H1 (cell line): ENCODE measurements at regions not wholly inside any gene's neighbourhood (a gene's known extent, or its start where the extent isn't known, plus 50 kb on each side); places are given as distances from the start of the nearest gene placed in this dataset.
A peak's percentile ranks its signal among the peaks of the same experiment; 100 is the strongest.

ENCODE experiments used
- CTCF ChIA-PET: fragments of 300-600 bp; sonication (Branson Sonifier 250); formaldehyde crosslinking; loops from one replicate; lab custom pipeline; 2021; ENCODE audit not compliant: partially characterized antibody; lab: Charles Lee
- POLR2A ChIA-PET: fragments of 300-600 bp; sonication (Branson Sonifier 250); formaldehyde crosslinking; loops from one replicate; lab custom pipeline; 2021; ENCODE audit warnings: inconsistent platforms; ENCODE audit not compliant: partially characterized antibody; lab: Charles Lee
- DNase-seq, 2 experiments: peaks; one replicate each; pipeline versions ENCODE4 v3.0.0 to v3.0.0-alpha.2; 2010 to 2022; ENCODE audit warnings: low spot score in 2 of 2, low read depth in 1 of 2, mixed read lengths in 1 of 2
- FAIRE-seq: peaks from 2 replicates; lab custom pipeline; 2011; peaks lifted over from hg19 to GRCh38; lab: Jason Lieb, UNC
- H2AFZ ChIP-seq: 2 replicates; pipeline ENCODE4 v1.8.1; 2012; ENCODE audit warnings: low read length, inconsistent platforms
- H2AK5ac ChIP-seq: 2 replicates; pipeline ENCODE4 v1.6.1; 2013; ENCODE audit warnings: low read depth, low read length
- H2BK120ac ChIP-seq: replicated peaks from 2 replicates; pipeline ENCODE3; 2013; ENCODE audit warnings: low read depth, low read length, inconsistent platforms
- H2BK12ac ChIP-seq: 2 replicates; pipeline ENCODE4 v1.6.1; 2013; ENCODE audit warnings: low read depth, low read length
- H2BK15ac ChIP-seq: 2 replicates; pipeline ENCODE4 v1.6.1; 2013; ENCODE audit warnings: low read length
- H2BK20ac ChIP-seq: 2 replicates; pipeline ENCODE4 v1.6.1; 2013; ENCODE audit warnings: low read length
- H2BK5ac ChIP-seq: 2 replicates; pipeline ENCODE4 v1.6.1; 2013; ENCODE audit warnings: low read depth, low read length
- H3K14ac ChIP-seq: 2 replicates; pipeline ENCODE4 v1.6.1; 2013; ENCODE audit warnings: inconsistent platforms; ENCODE audit not compliant: insufficient read length
- H3K18ac ChIP-seq: 2 replicates; pipeline ENCODE4 v1.6.1; 2013; ENCODE audit warnings: low read length; ENCODE audit errors: extremely low read depth
- H3K23ac ChIP-seq: 2 replicates; pipeline ENCODE4 v1.6.1; 2013; ENCODE audit warnings: inconsistent platforms; ENCODE audit not compliant: insufficient read length
- H3K23me2 ChIP-seq: 2 replicates; pipeline ENCODE4 v1.6.1; 2013; ENCODE audit warnings: low read depth, low read length
- H3K27ac ChIP-seq: 2 replicates; pipeline ENCODE4 v1.6.1; 2011; ENCODE audit warnings: low read depth, low read length, inconsistent platforms
- H3K27me3 ChIP-seq, 4 experiments: replicated peaks in 1 of 4; 1 replicate in 1 of 4; 2 replicates in 3 of 4; pipeline versions ENCODE4 v1.6.1 to v1.8.1; 2011 to 2013; ENCODE audit warnings: low read length in 3 of 4, mild to moderate bottlenecking in 3 of 4, inconsistent platforms in 2 of 4, mixed read lengths in 2 of 4, moderate library complexity in 1 of 4; ENCODE audit not compliant: control insufficient read depth in 3 of 4, insufficient read depth in 3 of 4; ENCODE audit errors: extremely low read depth in 1 of 4
- H3K36me3 ChIP-seq, 4 experiments: 2 replicates each; pipeline versions ENCODE4 v1.6.1 to v1.8.1; 2011 to 2013; ENCODE audit warnings: mild to moderate bottlenecking in 4 of 4, low read length in 3 of 4, moderate library complexity in 2 of 4, control low read depth in 1 of 4, inconsistent platforms in 1 of 4; ENCODE audit not compliant: insufficient read depth in 4 of 4, control insufficient read depth in 2 of 4
- H3K4ac ChIP-seq: replicated peaks from 2 replicates; pipeline ENCODE3; 2013; ENCODE audit warnings: low read length, low read depth, mixed read lengths, inconsistent platforms; ENCODE audit not compliant: insufficient read length
- H3K4me1 ChIP-seq, 4 experiments: replicated peaks in 1 of 4; 1 replicate in 1 of 4; 2 replicates in 3 of 4; pipeline versions ENCODE4 v1.6.1 to v1.8.1; 2011 to 2013; ENCODE audit warnings: low read length in 3 of 4, inconsistent platforms in 2 of 4, mixed read lengths in 1 of 4; ENCODE audit not compliant: insufficient read depth in 4 of 4, control insufficient read depth in 3 of 4
- H3K4me2 ChIP-seq, 2 experiments: 2 replicates each; pipeline versions ENCODE4 v1.6.1 to v1.8.1; 2011 to 2013; ENCODE audit warnings: low read depth in 2 of 2, low read length in 2 of 2, control low read depth in 1 of 2, inconsistent platforms in 1 of 2, mild to moderate bottlenecking in 1 of 2; ENCODE audit not compliant: insufficient read depth in 1 of 2
- H3K4me3 ChIP-seq, 4 experiments: fragments of 200-600, 300-600 bp in 1 of 4; sonication (generic), shearing (Covaris generic), sonication (Bioruptor Twin) in 1 of 4; 2 replicates each; pipeline versions ENCODE4 v1.5.1 to v1.8.1; 2011 to 2016; ENCODE audit warnings: low read length in 4 of 4, low read depth in 3 of 4, control low read depth in 2 of 4, inconsistent platforms in 2 of 4, mild to moderate bottlenecking in 2 of 4, mixed read lengths in 1 of 4, moderate library complexity in 1 of 4; ENCODE audit not compliant: insufficient read depth in 2 of 4; ENCODE audit errors: extremely low read depth in 1 of 4
- H3K56ac ChIP-seq: replicated peaks from 2 replicates; pipeline ENCODE3; 2013; ENCODE audit warnings: low read depth, mild to moderate bottlenecking, mixed read lengths, low read length, inconsistent platforms; ENCODE audit not compliant: insufficient read length
- H3K79me1 ChIP-seq: 2 replicates; pipeline ENCODE4 v1.6.1; 2013; ENCODE audit warnings: low read depth, low read length, control low read depth
- H3K79me2 ChIP-seq, 2 experiments: 2 replicates each; pipeline versions ENCODE4 v1.6.1 to v1.8.1; 2012 to 2013; ENCODE audit warnings: low read length in 2 of 2, mild to moderate bottlenecking in 2 of 2, inconsistent platforms in 1 of 2; ENCODE audit not compliant: insufficient read depth in 2 of 2, control insufficient read depth in 1 of 2
- H3K9ac ChIP-seq, 4 experiments: replicated peaks in 1 of 4; 1 replicate in 1 of 4; 2 replicates in 3 of 4; pipeline versions ENCODE4 v1.6.1 to v1.8.1; 2011 to 2013; ENCODE audit warnings: low read depth in 3 of 4, low read length in 3 of 4, control low read depth in 2 of 4, mild to moderate bottlenecking in 2 of 4, moderate library complexity in 2 of 4, inconsistent platforms in 1 of 4; ENCODE audit errors: extremely low read depth in 1 of 4
- H3K9me3 ChIP-seq, 2 experiments: 2 replicates each; pipeline versions ENCODE4 v1.6.1 to v1.8.1; 2012 to 2013; ENCODE audit warnings: mild to moderate bottlenecking in 2 of 2, moderate library complexity in 2 of 2, control low read depth in 1 of 2, inconsistent platforms in 1 of 2, low read depth in 1 of 2, low read length in 1 of 2, mixed read lengths in 1 of 2; ENCODE audit not compliant: insufficient read depth in 2 of 2
- H4K20me1 ChIP-seq, 2 experiments: replicated peaks in 1 of 2; 2 replicates each; pipeline versions ENCODE3 to v1.8.1; 2011 to 2013; ENCODE audit warnings: inconsistent platforms in 2 of 2, low read length in 2 of 2, mild to moderate bottlenecking in 1 of 2; ENCODE audit not compliant: insufficient read depth in 2 of 2, control insufficient read depth in 1 of 2
- H4K5ac ChIP-seq: 2 replicates; pipeline ENCODE4 v1.6.1; 2013; ENCODE audit warnings: low read length, low read depth, mixed read lengths, inconsistent platforms; ENCODE audit not compliant: insufficient read length
- H4K8ac ChIP-seq: 2 replicates; pipeline ENCODE4 v1.8.0; 2013; ENCODE audit warnings: mild to moderate bottlenecking, moderate library complexity, low read length, inconsistent platforms; ENCODE audit not compliant: insufficient read depth; ENCODE audit errors: extremely low read depth
- H4K91ac ChIP-seq: replicated peaks from 2 replicates; pipeline ENCODE3; 2013; ENCODE audit warnings: low read length, mixed read lengths, inconsistent platforms; ENCODE audit not compliant: insufficient read length
- CEBPB ChIP-seq: IDR thresholded peaks from 2 replicates; pipeline ENCODE4 v1.6.1; 2012; ENCODE audit warnings: low read depth, low read length
- KDM5A ChIP-seq: fragments of 200-600 bp; IDR thresholded peaks from 2 replicates; pipeline ENCODE4 v1.7.1; 2012; ENCODE audit warnings: mild to moderate bottlenecking, low read length, inconsistent platforms, mixed read lengths
- NRF1 ChIP-seq: IDR thresholded peaks from 2 replicates; pipeline ENCODE4 v1.6.1; 2011; ENCODE audit warnings: mild to moderate bottlenecking, low read depth, low read length, improper control_type of control experiment
- POLR2A ChIP-seq, 2 experiments: IDR thresholded peaks; 1 replicate in 1 of 2; 2 replicates in 1 of 2; pipeline ENCODE4 v1.6.1; 2011; ENCODE audit warnings: low read depth in 2 of 2, low read length in 2 of 2, mild to moderate bottlenecking in 2 of 2; ENCODE audit errors: control extremely low read depth in 1 of 2
- RBBP5 ChIP-seq: IDR thresholded peaks from 2 replicates; pipeline ENCODE4 v1.7.1; 2012; ENCODE audit warnings: low read depth, mild to moderate bottlenecking, inconsistent platforms, low read length, moderate library complexity, borderline replicate concordance
- SIN3A ChIP-seq, 2 experiments: IDR thresholded peaks in 1 of 2; conservative IDR thresholded peaks in 1 of 2; 2 replicates each; pipeline ENCODE4 v1.6.1; 2011 to 2012; ENCODE audit warnings: low read length in 2 of 2, improper control_type of control experiment in 1 of 2, low read depth in 1 of 2, mild to moderate bottlenecking in 1 of 2
- SUZ12 ChIP-seq: fragments of 200-600 bp; sonication (generic); IDR thresholded peaks from 2 replicates; pipeline ENCODE4 v1.6.1; 2012; ENCODE audit warnings: mild to moderate bottlenecking, inconsistent platforms, low read length, moderate library complexity, mixed read lengths
- TBP ChIP-seq: IDR thresholded peaks from 2 replicates; pipeline ENCODE4 v1.6.1; 2011; ENCODE audit warnings: low read depth, low read length, improper control_type of control experiment
- TEAD4 ChIP-seq: IDR thresholded peaks from 2 replicates; pipeline ENCODE4 v1.6.1; 2012; ENCODE audit warnings: low read depth, low read length, inconsistent platforms, mixed read lengths
- ZNF274 ChIP-seq: IDR thresholded peaks from 2 replicates; pipeline ENCODE4 v1.7.0; 2012; ENCODE audit warnings: low read length, borderline replicate concordance; ENCODE audit errors: extremely low read depth
- WGBS, 2 experiments: shearing (Covaris generic) in 1 of 2; methylation state at CpG; one replicate each; pipeline versions ENCODE4 v1.1.6 to v1.1.7; 2013 to 2015; ENCODE audit warnings: low lambda C conversion rate in 2 of 2, mixed read lengths in 2 of 2, inconsistent platforms in 1 of 2, low coverage in 1 of 2, missing lambda C conversion rate in 1 of 2; ENCODE audit not compliant: insufficient replicate concordance in 2 of 2, insufficient coverage in 1 of 2, insufficient read length in 1 of 2; ENCODE audit errors: extremely low coverage in 1 of 2, missing lambda C conversion rate in 1 of 2; 5-methylcytosine and 5-hydroxymethylcytosine counted together

- no peak for FAIRE-seq
- Histone ChIP-seq H3K4ac (no peak overlapping the region), H3K4me3 (no peak overlapping the region), H4K91ac (no peak overlapping the region)
- POLR2A ChIA-PET: no interaction called here
- TF ChIP-seq NRF1: no peak
- no peak for TF ChIP-seq SIN3A (conservative IDR thresholded peaks at IDR 0.05 in 1 of 2, IDR thresholded peaks at IDR 0.05 in 1 of 2; ENCODE audit: low read depth in 1 of 2, low read length in 2 of 2)
- TF ChIP-seq CEBPB: no peak
- no peak for TF ChIP-seq TBP
- TF ChIP-seq TEAD4: no peak
- TF ChIP-seq SUZ12: no peak
- TF ChIP-seq KDM5A: no peak
- TF ChIP-seq ZNF274: no peak
- no peak for TF ChIP-seq RBBP5
- no peak for TF ChIP-seq POLR2A (IDR thresholded peaks at IDR 0.05; ENCODE audit: control extremely low read depth in 1 of 2, low read depth in 2 of 2, low read length in 2 of 2)
- TF ChIP-seq, all 59 proteins: peak for 0
- 95% methylated on average over 13 of the region's 16 CpGs; no CpG with 5 or more reads in 1 of the 2 experiments for WGBS, 2 experiments
- no peaks in the 10 kb centered on the region for H3K79me1 ChIP-seq
- no peak overlapping the region for H3K56ac ChIP-seq
- no peak overlapping the region for H2AK5ac ChIP-seq
- H2AFZ ChIP-seq: no peak overlapping the region
- no peaks in the 10 kb centered on the region for H4K20me1 ChIP-seq
- no peak overlapping the region for H2BK15ac ChIP-seq
- no peak overlapping the region for H2BK20ac ChIP-seq
- peaks cover 0 to 3% (median 1%) of the 10 kb centered on the region in 4 experiments; a peak in 2 of 7 replicates for H3K4me1 ChIP-seq
- no peak overlapping the region for H3K9ac ChIP-seq
- no peak overlapping the region for H3K27ac ChIP-seq
- H2BK12ac ChIP-seq: no peak overlapping the region
- no peaks in the 10 kb centered on the region for H3K79me2 ChIP-seq
- H4K5ac ChIP-seq: no peak overlapping the region
- H3K23me2 ChIP-seq: no peaks in the 10 kb centered on the region
- H3K14ac ChIP-seq: no peak overlapping the region
- CTCF ChIA-PET: no interaction called here
- H3K9me3 ChIP-seq: no peaks in the 10 kb centered on the region
- no peak for DNase-seq
- H2BK5ac ChIP-seq: no peak overlapping the region
- H3K18ac ChIP-seq: no peak overlapping the region
- no peak overlapping the region for H2BK120ac ChIP-seq
- H3K36me3 ChIP-seq: no peaks in the 10 kb centered on the region
- no peak overlapping the region for H3K4me2 ChIP-seq
- peak overlapping the region; percentile 78; the same call in 1 of the 2 replicates for H4K8ac ChIP-seq
- no peak overlapping the region for H3K23ac ChIP-seq
- no peaks in the 10 kb centered on the region for H3K27me3 ChIP-seq
Observed at GRCh38 chr7:17665029-17665428, 275.3 kb downstream of the SNX13 start.
